ENCODE measurements at regions not wholly inside any gene's neighbourhood (a gene's known extent, or its start where the extent isn't known, plus 50 kb on each side); places are given as distances from the start of the nearest gene placed in this dataset.

GRCh38 chr7:153413540-153414287 lies 638.5 kb upstream of the DPP6 start:
- no peak for TF ChIP-seq FOXM1 (IDR thresholded peaks at IDR 0.05; ENCODE audit: borderline replicate concordance, low read depth)
- no peak for TF ChIP-seq EP300 (IDR thresholded peaks at IDR 0.05; ENCODE audit: borderline replicate concordance)
- TF ChIP-seq YY1 (IDR thresholded peaks at IDR 0.05; ENCODE audit: low read depth) = no peak
- no peak for TF ChIP-seq REST (IDR thresholded peaks at IDR 0.05; ENCODE audit: low read depth)
- no peak for TF ChIP-seq TAF1 (IDR thresholded peaks at IDR 0.05; ENCODE audit: low read depth)
- no peak for TF ChIP-seq EGR1 (IDR thresholded peaks at IDR 0.05)
- TF ChIP-seq CREB1 (IDR thresholded peaks at IDR 0.05; ENCODE audit: low read depth) = no peak
